T47D (cell line): ENCODE measurements at regions not wholly inside any gene's neighbourhood (a gene's known extent, or its start where the extent isn't known, plus 50 kb on each side); places are given as distances from the start of the nearest gene placed in this dataset.

Source experiments
- DNase-seq, 2 experiments: peaks; one replicate each; pipeline versions ENCODE4 v3.0.0 to v3.0.0-alpha.2; 2011 to 2012; ENCODE audit warnings: low read depth in 1 of 2, low spot score in 1 of 2
- JUND ChIP-seq: IDR thresholded peaks from 2 replicates; pipeline ENCODE4 v1.6.1; 2012; ENCODE audit warnings: low read depth
- in situ Hi-C: cut with HindIII; loops from 2 replicates; pipeline ENCODE4 v1.10.0; 2016; ENCODE audit warnings: low sequenced_read_pairs, low pct_unique_long_range_greater_than_20kb

DNA sequence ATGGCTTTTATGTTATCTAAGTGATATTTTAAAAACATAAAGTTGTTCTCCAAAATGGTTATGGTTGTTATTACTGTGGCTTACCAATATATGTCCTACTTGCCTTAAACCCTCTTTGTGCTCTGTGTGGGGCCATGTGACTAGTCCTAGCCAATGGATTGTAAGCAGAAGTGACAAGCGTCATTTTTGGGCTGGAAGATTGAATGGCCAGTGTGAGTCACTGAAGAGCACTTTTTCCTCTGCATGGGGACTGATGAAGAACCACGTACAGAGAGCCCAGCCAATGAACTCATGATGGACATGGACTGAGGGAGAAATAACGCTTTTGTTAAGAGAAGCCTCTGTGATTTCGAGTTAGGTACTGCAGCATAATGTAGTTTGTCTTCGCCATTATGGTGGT, 332.7 kb downstream of the EDEM1 start:
- TF ChIP-seq JUND = no peak
- DNase-seq = peak in 1 of 2 experiments; percentile 33
- in situ Hi-C loops = no loop called here

DNA sequence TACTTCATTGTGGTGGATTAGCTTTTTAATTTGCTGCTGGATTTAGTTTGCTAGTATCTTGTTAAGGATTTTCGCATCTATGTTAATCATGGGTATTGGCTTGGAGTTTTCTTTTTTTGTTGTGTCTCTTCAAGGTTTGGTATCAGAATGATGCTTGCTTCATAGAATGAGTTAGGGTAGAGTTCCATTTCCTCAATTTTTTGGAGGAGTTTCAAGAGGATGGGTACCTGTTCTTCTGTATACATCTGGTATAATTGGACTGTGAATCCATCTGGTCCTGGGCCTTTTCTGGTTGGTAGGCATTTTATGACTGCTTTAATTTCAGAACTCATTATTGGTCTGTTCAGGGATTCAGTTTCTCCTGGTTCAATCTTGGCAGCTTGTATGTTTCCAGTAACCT, 335.6 kb downstream of the EDEM1 start:
- TF ChIP-seq JUND = no peak
- in situ Hi-C loops = no loop called here
- no peak for DNase-seq

DNA sequence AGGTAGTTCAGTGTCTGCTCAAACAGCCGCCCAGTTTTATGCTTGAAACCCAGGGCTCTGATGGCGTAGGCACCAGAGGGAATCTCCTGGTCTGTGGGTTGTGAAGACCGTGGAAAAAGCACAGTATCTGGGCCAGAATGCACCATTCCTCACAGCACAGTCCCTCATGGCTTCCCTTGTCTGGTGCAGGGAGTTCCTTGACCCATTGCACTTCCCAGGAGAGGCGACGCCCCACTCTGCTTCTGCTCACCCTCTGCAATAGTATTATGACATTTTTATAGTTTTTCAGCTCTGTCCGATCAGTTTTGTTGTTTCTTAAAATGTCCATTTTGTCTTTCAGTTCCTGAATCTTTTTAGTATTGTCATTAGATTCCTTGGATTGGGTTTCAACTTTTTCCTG, 343.5 kb downstream of the EDEM1 start:
- TF ChIP-seq JUND = no peak
- in situ Hi-C loops = no loop called here
- DNase-seq = no peak

DNA sequence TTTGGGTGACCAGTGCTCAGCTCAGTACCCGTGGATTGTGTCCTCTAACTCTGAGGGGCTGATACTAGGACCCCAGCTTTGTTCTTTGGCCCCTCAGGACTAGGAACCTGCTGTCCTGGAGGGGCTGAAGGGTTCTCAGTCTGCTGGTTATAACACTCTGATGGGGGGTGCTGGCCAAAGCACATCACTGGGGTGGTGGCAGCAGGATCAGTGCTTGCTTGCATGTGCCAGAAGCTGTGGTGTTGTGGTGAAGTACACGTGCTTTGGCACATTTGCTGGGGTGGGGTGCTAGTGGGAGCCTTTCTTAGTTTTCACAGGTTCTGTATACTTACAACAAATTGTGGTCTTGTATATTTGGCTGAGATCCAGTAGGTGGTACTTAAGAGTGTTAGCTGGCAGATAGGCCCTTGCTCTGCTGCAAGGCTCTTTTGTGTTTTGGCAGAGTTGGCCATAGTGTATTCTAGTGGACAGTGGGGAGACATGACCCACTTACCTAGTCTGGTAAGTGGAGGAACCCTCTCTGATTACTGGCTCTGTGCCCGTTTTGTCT, 344.3 kb downstream of the EDEM1 start:
- in situ Hi-C loops = no loop called here
- no peak for TF ChIP-seq JUND
- DNase-seq = no peak

DNA sequence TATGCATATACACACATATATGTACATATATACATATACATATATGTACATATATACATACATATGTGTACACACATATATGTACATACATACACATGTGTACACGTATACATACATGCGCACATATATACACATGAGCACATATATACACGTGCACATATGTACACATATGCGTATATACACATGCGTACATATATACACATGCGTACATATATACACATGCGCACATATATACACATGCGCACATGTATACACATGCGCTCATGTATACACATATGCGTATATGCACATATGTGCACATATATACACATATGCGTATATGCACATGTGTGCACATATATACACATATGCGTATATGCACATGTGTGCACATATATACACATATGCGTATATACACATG, 353.0 kb downstream of the EDEM1 start:
- no peak for DNase-seq
- TF ChIP-seq JUND = no peak
- in situ Hi-C loops = no loop called here

DNA sequence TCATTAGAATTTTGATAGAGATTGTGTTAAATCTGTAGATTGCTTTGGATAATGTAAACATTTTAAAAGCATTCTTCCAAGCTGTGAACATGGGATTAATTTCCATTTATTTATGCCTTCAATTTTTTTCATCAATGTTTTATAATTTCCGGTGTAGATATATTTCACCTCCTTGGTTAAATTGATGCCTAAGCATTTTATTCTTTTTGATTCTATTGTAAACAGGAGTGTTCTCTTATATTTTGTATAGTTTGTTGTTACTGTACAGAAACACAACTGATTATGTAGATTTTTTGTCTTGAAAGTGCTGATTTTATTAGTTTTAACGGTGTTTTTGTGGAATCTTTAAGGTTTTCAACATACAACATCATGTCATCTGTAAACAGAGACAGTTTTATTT, 355.0 kb downstream of the EDEM1 start:
- DNase-seq = no peak
- no peak for TF ChIP-seq JUND
- in situ Hi-C loops = no loop called here

DNA sequence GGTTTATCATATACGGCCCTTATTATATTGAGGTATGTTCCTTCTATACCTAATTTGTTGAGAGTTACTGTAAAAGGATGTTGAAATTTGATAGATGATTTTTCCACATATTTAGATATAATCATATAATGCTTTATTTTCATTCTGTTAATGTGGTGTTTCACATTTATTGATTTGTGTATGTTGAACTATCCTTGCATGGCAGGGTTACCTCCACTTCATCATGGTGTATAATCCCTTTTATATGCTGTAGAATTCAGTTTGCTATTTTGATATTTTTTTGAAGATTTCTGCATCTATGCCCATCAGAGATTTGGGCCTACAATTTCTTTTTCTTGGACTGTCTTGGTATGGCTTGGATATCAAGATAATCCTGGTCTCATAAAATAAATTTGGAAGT, 355.5 kb downstream of the EDEM1 start:
- no peak for DNase-seq
- TF ChIP-seq JUND = no peak
- in situ Hi-C loops = no loop called here

DNA sequence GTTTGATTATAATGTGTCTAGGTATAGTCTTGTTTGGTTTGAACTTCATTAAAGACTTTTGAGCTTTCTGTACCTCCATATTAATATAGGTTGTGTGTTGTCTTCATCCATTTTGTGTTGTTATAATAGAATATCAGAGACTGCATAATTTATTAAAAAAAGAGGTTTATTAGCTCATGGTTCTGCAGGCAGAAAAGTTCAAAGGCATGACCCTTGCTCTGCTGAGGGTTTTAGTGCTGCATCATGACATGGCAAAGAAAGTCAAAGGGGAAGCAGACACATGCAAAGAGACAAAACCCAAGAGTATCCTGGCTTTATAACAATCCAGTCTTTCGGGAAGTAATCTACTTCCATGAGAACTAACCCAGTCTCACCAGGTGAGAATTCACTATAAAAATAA, 358.2 kb downstream of the EDEM1 start:
- no peak for TF ChIP-seq JUND
- DNase-seq = no peak
- in situ Hi-C loops = no loop called here

DNA sequence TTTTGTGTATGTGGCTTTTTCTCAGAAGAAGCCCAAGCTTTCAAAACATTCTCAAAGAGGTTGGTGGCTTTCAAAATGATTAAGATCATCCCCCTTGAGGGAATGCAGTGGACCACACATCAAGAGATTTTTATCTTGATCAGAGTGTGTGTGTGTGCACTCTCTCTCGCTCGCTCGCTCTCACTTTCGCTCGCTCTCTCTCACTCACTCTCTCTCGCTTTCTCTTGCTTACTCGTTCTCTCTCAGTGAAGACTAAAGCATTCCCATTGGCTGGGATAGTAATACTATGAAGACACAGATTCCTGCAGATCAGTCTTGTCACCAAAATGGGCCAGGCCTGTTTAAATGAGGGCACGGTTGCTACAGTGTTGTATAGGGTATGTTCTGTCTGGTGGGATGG, 365.7 kb downstream of the EDEM1 start:
- in situ Hi-C loops = no loop called here
- TF ChIP-seq JUND = no peak

DNA sequence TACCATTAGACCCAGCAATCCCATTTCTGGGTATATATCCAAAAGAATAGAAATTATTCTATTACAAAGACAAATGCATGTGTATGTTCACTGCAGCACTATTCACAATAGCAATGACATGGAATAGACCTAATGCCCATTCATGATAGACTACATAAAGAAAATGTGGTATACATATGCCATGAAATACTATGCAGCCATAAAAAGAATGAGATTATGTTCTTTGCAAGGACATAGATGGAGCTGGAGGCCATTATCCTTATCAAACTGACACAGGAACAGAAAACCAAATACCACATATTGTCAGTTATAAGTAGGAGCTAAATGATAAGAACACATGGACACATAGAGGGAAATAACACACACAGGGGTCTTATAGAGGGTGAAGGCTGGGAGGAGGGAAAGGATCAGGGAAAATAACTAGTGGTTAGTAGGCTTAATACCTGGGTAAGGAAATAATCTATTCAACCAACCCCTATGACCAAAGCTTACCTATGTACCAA, 366.8 kb downstream of the EDEM1 start:
- no peak for TF ChIP-seq JUND
- in situ Hi-C loops = no loop called here
- DNase-seq = no peak

More for the DNA sequence above, 365.7 kb downstream of the EDEM1 start:
- no peak for DNase-seq

DNA sequence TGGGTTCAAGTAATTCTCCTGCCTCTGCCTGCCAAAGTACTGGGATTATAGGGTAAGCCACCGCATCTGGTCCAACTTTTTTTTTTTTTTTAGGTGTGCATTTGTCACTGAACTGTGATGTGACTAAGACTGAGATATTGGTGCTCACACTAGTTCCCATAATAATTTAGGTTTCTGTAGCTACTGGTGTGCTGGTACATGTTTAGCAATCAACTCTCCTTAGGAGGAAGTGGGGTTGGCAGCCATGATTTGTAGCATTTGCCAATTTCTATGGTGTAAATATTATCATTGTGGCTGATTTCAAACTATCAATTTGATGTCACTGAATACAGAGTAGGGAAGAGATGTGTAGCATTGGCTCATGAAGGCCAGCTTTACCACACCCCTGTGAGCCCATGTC, 372.7 kb downstream of the EDEM1 start:
- in situ Hi-C loops = no loop called here
- no peak for DNase-seq
- TF ChIP-seq JUND = no peak

DNA sequence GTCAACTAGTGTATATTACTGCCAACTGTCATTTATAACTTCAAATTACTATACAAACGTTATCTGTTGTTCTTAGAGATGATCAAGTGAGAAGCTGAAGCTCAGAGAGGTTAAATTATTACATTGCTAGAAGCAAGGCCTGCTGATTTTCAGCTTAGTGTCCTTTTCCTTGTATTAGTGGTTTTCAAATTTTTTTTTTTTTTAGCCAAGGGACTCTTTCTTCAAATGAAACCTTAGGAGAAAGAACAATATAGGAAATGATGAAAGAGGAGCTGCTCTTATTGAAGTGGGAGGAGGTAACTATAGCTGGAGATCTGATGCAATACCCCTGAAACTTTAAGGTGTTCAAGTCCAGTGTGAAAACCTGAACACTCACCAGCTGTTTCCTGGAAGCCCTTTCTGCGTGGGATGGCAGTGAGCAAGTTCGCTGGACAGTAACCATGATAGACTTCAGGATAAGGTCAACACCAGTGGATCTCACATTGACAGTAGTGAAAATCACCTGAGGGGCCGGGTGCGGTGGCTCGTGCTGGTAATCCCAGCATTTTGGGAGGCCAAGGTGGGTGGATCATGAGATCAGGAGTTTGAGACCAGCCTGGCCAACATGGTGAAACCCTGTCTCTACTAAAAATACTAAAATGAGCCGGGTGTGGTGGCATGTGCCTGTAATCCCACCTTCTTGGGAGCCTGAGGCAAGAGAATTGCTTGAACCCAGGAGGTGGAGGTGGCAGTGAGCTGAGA, 376.2 kb downstream of the EDEM1 start:
- TF ChIP-seq JUND = no peak
- in situ Hi-C loops = no loop called here
- DNase-seq = peak in 1 of 2 experiments; percentile 13

DNA sequence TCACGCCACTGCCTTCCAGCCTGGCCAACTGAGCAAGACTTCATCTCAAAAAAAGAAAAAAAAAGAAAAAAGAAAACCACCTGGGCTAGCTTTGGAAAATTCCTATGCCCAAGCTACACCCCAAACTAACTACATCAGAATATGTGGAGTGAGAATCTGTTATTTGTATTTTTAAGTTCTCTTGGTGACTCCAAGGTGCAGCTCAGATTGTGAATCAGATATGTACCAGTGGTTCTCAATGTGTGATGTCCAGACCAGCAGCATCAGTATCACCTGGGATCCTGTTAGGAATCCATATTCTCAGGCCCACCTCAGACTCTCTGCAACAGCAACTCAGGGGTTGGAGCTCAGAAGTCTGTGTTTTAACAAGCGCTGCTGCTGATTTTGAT, 376.8 kb downstream of the EDEM1 start:
- in situ Hi-C loops = no loop called here
- no peak for DNase-seq
- TF ChIP-seq JUND = no peak

DNA sequence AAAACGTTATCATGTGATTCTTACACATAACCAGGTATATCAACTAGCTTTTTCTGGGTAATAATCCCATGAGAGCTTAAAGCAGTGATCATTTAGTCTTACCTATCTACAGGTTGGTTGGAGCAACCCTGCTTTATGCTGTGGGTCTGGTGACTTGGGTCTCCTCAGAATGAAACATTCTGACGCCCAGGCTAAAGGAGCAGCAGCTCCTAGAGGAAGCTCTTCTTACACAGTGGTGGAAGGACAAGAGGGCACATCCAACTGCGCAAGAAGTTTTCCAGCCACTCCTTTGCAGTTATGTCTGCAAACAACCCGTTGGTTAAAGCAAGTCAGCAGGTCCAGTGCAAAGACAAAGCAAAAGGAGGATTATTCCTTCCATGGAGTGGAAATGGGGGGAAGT, 377.5 kb downstream of the EDEM1 start:
- in situ Hi-C loops = no loop called here
- peak in 1 of 2 experiments; percentile 18 for DNase-seq
- no peak for TF ChIP-seq JUND
